Thyroid gland (tissue), 4 donors: ENCODE measurements at regions not wholly inside any gene's neighbourhood (a gene's known extent, or its start where the extent isn't known, plus 50 kb on each side); places are given as distances from the start of the nearest gene placed in this dataset.
"Not testable (repeated sequence)": the region's sequence is repeated elsewhere in the genome, so short reads cannot be mapped to it uniquely, and the experiment has no call there.

Source experiments
- POLR2A ChIP-seq, 2 donors: fragments of 450-650 bp; IDR thresholded peaks; one replicate each; pipeline ENCODE4 v1.6.1; 2017; ENCODE audit warnings: antibody characterized with exemption in 2 of 2, mild to moderate bottlenecking in 2 of 2, moderate library complexity in 1 of 2
- TF ChIP-seq, protein P1 (sequence below), 6 experiments: fragments of 200-600 bp in 3 of 6; fragments of 450-650 bp in 3 of 6; sonication (generic) in 3 of 6; IDR thresholded peaks; one replicate each; pipeline ENCODE4 v1.5.1; 2016 to 2019; ENCODE audit warnings: antibody characterized with exemption in 6 of 6, mild to moderate bottlenecking in 2 of 6, inconsistent platforms in 1 of 6, moderate library complexity in 1 of 6

DNA sequence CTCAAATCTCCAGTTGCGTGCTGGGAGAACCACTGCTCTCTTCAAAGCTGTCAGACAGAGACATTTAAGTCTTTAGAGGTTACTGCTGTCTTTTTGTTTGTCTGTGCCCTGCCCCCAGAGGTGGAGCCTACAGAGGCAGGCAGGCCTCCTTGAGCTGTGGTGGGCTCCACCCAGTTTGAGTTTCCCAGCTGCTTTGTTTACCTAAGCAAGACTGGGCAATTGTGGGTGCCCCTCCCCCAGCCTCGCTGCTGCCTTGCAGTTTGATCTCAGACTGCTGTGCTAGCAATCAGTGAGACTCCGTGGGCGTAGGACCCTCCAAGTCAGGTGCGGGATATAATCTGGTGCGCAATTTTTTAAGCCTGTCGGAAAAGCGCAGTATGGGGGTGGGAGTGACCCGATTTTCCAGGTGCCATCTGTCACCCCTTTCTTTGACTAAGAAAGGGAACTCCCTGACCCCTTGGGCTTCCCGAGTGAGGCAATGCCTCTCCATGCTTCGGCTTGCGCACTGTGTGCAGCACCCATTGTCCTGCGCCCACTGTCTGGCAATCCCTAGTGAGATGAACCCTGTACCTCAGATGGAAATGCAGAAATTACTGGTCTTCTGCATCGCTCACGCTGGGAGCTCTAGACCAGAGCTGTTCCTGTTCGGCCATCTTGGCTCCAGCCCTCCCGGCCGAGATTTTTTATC is 414.8 kb upstream of the SYNCRIP start:
- TF ChIP-seq, protein P1, sequence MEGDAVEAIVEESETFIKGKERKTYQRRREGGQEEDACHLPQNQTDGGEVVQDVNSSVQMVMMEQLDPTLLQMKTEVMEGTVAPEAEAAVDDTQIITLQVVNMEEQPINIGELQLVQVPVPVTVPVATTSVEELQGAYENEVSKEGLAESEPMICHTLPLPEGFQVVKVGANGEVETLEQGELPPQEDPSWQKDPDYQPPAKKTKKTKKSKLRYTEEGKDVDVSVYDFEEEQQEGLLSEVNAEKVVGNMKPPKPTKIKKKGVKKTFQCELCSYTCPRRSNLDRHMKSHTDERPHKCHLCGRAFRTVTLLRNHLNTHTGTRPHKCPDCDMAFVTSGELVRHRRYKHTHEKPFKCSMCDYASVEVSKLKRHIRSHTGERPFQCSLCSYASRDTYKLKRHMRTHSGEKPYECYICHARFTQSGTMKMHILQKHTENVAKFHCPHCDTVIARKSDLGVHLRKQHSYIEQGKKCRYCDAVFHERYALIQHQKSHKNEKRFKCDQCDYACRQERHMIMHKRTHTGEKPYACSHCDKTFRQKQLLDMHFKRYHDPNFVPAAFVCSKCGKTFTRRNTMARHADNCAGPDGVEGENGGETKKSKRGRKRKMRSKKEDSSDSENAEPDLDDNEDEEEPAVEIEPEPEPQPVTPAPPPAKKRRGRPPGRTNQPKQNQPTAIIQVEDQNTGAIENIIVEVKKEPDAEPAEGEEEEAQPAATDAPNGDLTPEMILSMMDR (IDR thresholded peaks at IDR 0.05), result not testable (repeated sequence)
- TF ChIP-seq POLR2A (IDR thresholded peaks at IDR 0.05), result not testable (repeated sequence)
